H1 (cell line): ENCODE measurements at regions not wholly inside any gene's neighbourhood (a gene's known extent, or its start where the extent isn't known, plus 50 kb on each side); places are given as distances from the start of the nearest gene placed in this dataset.

Source experiments
- EP300 ChIP-seq, 2 experiments: IDR thresholded peaks; 1 replicate in 1 of 2; 2 replicates in 1 of 2; pipeline ENCODE4 v1.6.1; 2011 to 2012; ENCODE audit warnings: low read depth in 2 of 2, low read length in 2 of 2, mild to moderate bottlenecking in 2 of 2, borderline replicate concordance in 1 of 2, inconsistent platforms in 1 of 2, moderate library complexity in 1 of 2
- HDAC2 ChIP-seq, 2 experiments: fragments of 300-600 bp in 1 of 2; sonication (generic) in 1 of 2; IDR thresholded peaks; 2 replicates each; pipeline ENCODE4 v1.6.1; 2011 to 2012; ENCODE audit warnings: low read depth in 2 of 2, low read length in 2 of 2, mild to moderate bottlenecking in 2 of 2, moderate library complexity in 2 of 2, borderline replicate concordance in 1 of 2, inconsistent platforms in 1 of 2
- RAD21 ChIP-seq, 2 experiments: IDR thresholded peaks in 1 of 2; conservative IDR thresholded peaks in 1 of 2; 2 replicates each; pipeline ENCODE4 v1.6.1; 2011; ENCODE audit warnings: low read depth in 2 of 2, low read length in 2 of 2, improper control_type of control experiment in 1 of 2, inconsistent platforms in 1 of 2, mild to moderate bottlenecking in 1 of 2, moderate library complexity in 1 of 2

GRCh38 chr2:176622792-176623191, 353.6 kb downstream of the MTX2 start (continued):
- TF ChIP-seq HDAC2 (IDR thresholded peaks at IDR 0.05; ENCODE audit: borderline replicate concordance in 1 of 2, low read depth in 2 of 2, low read length in 2 of 2) (no peak), EP300 (IDR thresholded peaks at IDR 0.05; ENCODE audit: borderline replicate concordance in 1 of 2, low read depth in 2 of 2, low read length in 2 of 2) (no peak), RAD21 (IDR thresholded peaks at IDR 0.05 in 1 of 2, conservative IDR thresholded peaks at IDR 0.05 in 1 of 2; ENCODE audit: low read depth in 2 of 2, low read length in 2 of 2) (no peak)
